H1 (cell line): ENCODE measurements at regions not wholly inside any gene's neighbourhood (a gene's known extent, or its start where the extent isn't known, plus 50 kb on each side); places are given as distances from the start of the nearest gene placed in this dataset.

Source experiments
- POU5F1 ChIP-seq: IDR thresholded peaks from 2 replicates; pipeline ENCODE4 v1.6.1; 2011; ENCODE audit warnings: low read depth, mild to moderate bottlenecking, low read length, moderate library complexity

DNA sequence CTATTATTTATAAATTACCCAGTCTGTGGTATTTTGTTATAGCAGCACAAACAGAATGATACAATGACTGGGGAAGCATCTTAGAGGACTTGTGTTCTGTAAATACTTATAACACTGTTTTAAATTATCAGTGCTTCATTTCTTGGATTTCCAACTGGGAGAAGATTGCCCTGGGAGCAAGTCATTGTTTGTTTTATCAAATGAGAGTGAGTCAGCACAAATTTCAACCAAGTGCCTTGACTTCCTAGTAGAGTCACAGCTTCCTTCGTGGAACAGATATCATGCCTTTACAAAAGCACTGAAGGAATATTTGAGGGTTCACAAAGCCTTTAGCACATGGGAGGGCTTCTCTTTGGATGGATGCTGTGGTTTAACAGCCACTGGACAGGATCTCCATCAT lies 234.1 kb downstream of the KTN1 start (continued):
- TF ChIP-seq POU5F1 = no peak
- TF ChIP-seq, all 59 proteins: peak for 0
